CD4-positive, alpha-beta T cell treated with Interleukin-1 beta for 1 hour (primary cell): ENCODE measurements at regions not wholly inside any gene's neighbourhood (a gene's known extent, or its start where the extent isn't known, plus 50 kb on each side); places are given as distances from the start of the nearest gene placed in this dataset.

ENCODE experiments used
- DNase-seq, 2 donors: peaks; one replicate each; pipeline ENCODE4 v3.0.0-alpha.2; 2020 to 2022

GRCh38 chr3:31357451-31357850, 175.3 kb upstream of the STT3B start:
- DNase-seq = no peak

GRCh38 chr3:31358473-31359070, 174.2 kb upstream of the STT3B start:
- DNase-seq = no peak

GRCh38 chr3:31361371-31362273, 171.1 kb upstream of the STT3B start:
- DNase-seq = no peak

GRCh38 chr3:31364188-31364587, 168.5 kb upstream of the STT3B start:
- DNase-seq = no peak

- DNase-seq = no peak
These were observed 168.0 kb upstream of the STT3B start for GRCh38 chr3:31364711-31365110.

- DNase-seq = no peak
These were observed 165.2 kb upstream of the STT3B start for GRCh38 chr3:31367518-31367917.

GRCh38 chr3:31369637-31370379, 162.9 kb upstream of the STT3B start:
- no peak for DNase-seq

- DNase-seq = no peak
These were observed 162.4 kb upstream of the STT3B start for GRCh38 chr3:31370380-31370666.

GRCh38 chr3:31370681-31371080, 162.0 kb upstream of the STT3B start:
- no peak for DNase-seq

GRCh38 chr3:31371484-31372177, 161.1 kb upstream of the STT3B start:
- no peak for DNase-seq

GRCh38 chr3:31373681-31374080, 159.0 kb upstream of the STT3B start:
- DNase-seq = no peak

GRCh38 chr3:31377045-31377642, 155.6 kb upstream of the STT3B start:
- DNase-seq = peak in 1 of 2 donors; percentile 36

- no peak for DNase-seq
These were observed 154.5 kb upstream of the STT3B start for GRCh38 chr3:31378231-31378630.

GRCh38 chr3:31379598-31379997, 153.1 kb upstream of the STT3B start:
- DNase-seq = no peak

- no peak for DNase-seq
These were observed 149.9 kb upstream of the STT3B start for GRCh38 chr3:31382856-31383255.

- DNase-seq = no peak
These were observed 148.6 kb upstream of the STT3B start for GRCh38 chr3:31384117-31384516.

GRCh38 chr3:31389939-31390338, 142.8 kb upstream of the STT3B start:
- no peak for DNase-seq

- DNase-seq = no peak
These were observed 142.3 kb upstream of the STT3B start for GRCh38 chr3:31390466-31390865.

GRCh38 chr3:31391150-31391549, 141.6 kb upstream of the STT3B start:
- no peak for DNase-seq

- DNase-seq = no peak
These were observed 140.2 kb upstream of the STT3B start for GRCh38 chr3:31392568-31392967.

- no peak for DNase-seq
These were observed 133.5 kb upstream of the STT3B start for GRCh38 chr3:31399271-31399670.

GRCh38 chr3:31402117-31402516, 130.6 kb upstream of the STT3B start:
- DNase-seq = no peak

GRCh38 chr3:31403197-31403596, 129.5 kb upstream of the STT3B start:
- DNase-seq = no peak
